ENCODE measurements at regions not wholly inside any gene's neighbourhood (a gene's known extent, or its start where the extent isn't known, plus 50 kb on each side); places are given as distances from the start of the nearest gene placed in this dataset.
"Not testable (repeated sequence)": the region's sequence is repeated elsewhere in the genome, so short reads cannot be mapped to it uniquely, and the experiment has no call there.

DNA sequence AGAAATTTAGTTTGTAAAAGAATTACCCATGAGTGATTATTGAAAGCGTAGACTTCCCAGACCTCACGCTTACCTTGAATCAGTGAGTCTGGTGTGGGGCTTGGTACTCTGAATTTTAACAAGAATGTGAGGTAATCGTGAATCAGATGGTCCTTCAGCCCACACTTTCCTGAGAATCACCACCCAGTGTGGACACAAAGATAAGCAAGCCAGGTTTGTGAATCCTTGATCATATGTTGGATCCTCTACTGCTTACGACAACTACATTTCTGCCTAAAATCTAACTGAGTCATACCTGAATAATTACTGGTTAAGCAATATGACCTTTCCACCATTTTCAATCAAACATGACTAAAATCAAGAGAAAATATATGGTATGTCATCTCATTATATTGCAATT, 589.3 kb downstream of the TFAP2A start (continued):
- TF ChIP-seq, protein P1, sequence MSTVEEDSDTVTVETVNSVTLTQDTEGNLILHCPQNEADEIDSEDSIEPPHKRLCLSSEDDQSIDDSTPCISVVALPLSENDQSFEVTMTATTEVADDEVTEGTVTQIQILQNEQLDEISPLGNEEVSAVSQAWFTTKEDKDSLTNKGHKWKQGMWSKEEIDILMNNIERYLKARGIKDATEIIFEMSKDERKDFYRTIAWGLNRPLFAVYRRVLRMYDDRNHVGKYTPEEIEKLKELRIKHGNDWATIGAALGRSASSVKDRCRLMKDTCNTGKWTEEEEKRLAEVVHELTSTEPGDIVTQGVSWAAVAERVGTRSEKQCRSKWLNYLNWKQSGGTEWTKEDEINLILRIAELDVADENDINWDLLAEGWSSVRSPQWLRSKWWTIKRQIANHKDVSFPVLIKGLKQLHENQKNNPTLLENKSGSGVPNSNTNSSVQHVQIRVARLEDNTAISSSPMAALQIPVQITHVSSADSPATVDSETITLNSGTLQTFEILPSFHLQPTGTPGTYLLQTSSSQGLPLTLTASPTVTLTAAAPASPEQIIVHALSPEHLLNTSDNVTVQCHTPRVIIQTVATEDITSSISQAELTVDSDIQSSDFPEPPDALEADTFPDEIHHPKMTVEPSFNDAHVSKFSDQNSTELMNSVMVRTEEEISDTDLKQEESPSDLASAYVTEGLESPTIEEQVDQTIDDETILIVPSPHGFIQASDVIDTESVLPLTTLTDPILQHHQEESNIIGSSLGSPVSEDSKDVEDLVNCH (CRISPR knock-in tag; IDR thresholded peaks at IDR 0.05), result no peak
- no peak for TF ChIP-seq FOXK1 (CRISPR knock-in tag; IDR thresholded peaks at IDR 0.05; ENCODE audit: borderline replicate concordance, low read depth)
- no peak for TF ChIP-seq ARID2 (CRISPR knock-in tag; IDR thresholded peaks at IDR 0.05; ENCODE audit: borderline replicate concordance)
- no peak for TF ChIP-seq ZNF263 (CRISPR knock-in tag; IDR thresholded peaks at IDR 0.05)
- no peak for TF ChIP-seq TOPORS (CRISPR knock-in tag; IDR thresholded peaks at IDR 0.05)

GRCh38 chr6:9810727-9811126, 604.1 kb downstream of the TFAP2A start:
- H3K79me2 ChIP-seq (ENCODE audit: insufficient read depth, low read length); POLR2A ChIA-PET; BruUV-seq (replicated peaks); H3K27ac ChIP-seq (ENCODE audit: extremely low read length, insufficient read depth, low read length); H3K4me2 ChIP-seq (ENCODE audit: low read depth, low read length); H3K4me1 ChIP-seq (ENCODE audit: insufficient read depth, low read length); H2AFZ ChIP-seq (ENCODE audit: low read length); intact Hi-C loops (cut with micrococcal nuclease; ENCODE audit: unreplicated experiment); H3K9ac ChIP-seq (ENCODE audit: insufficient read depth, low read depth, low read length); FAIRE-seq; in situ Hi-C loops (cut with HindIII; ENCODE audit: extremely low pct_ligation_motif_present, low pct_unique_long_range_greater_than_20kb); DNase-seq (ENCODE audit: low spot score); H4K20me1 ChIP-seq (ENCODE audit: insufficient read depth, low read length); H3K27me3 ChIP-seq (ENCODE audit: control insufficient read depth in 1 of 2, insufficient read depth in 2 of 2, low read length in 2 of 2); CTCF ChIA-PET (ENCODE audit: low intra/inter-chr PET ratio, low total read pairs); H3K36me3 ChIP-seq (replicated peaks in 1 of 2; ENCODE audit: control insufficient read depth in 1 of 2, insufficient read depth in 2 of 2, low read length in 2 of 2); ATAC-seq; H3K4me3 ChIP-seq (replicated peaks in 1 of 3; ENCODE audit: insufficient read depth in 1 of 3, low read depth in 2 of 3, low read length in 3 of 3): not testable (repeated sequence)
- WGBS (ENCODE audit: low lambda C conversion rate), result 77% methylated on average over 24 of the region's 24 CpGs
- peaks cover 13% of the 10 kb centered on the region for H3K9me3 ChIP-seq (ENCODE audit: low read length)

- H3K27me3 ChIP-seq (ENCODE audit: control insufficient read depth in 1 of 2, insufficient read depth in 2 of 2, low read length in 2 of 2), result no peaks in the 10 kb centered on the region
- no peak for ATAC-seq
- intact Hi-C loops (cut with micrococcal nuclease; ENCODE audit: unreplicated experiment) (no loop called here), in situ Hi-C loops (cut with HindIII; ENCODE audit: extremely low pct_ligation_motif_present, low pct_unique_long_range_greater_than_20kb) (no loop called here)
- H3K9ac ChIP-seq (ENCODE audit: insufficient read depth, low read depth, low read length), result no peak overlapping the region
- ChIA-PET CTCF (ENCODE audit: low intra/inter-chr PET ratio, low total read pairs) (no interaction called here), POLR2A (no interaction called here)
- 23% methylated on average over 6 of the region's 6 CpGs for WGBS (ENCODE audit: low lambda C conversion rate)
- no peak for DNase-seq (ENCODE audit: low spot score)
- no peaks in the 10 kb centered on the region for H3K79me2 ChIP-seq (ENCODE audit: insufficient read depth, low read length)
- H3K4me1 ChIP-seq (ENCODE audit: insufficient read depth, low read length), result no peaks in the 10 kb centered on the region
- H3K4me2 ChIP-seq (ENCODE audit: low read depth, low read length), result no peak overlapping the region
- no peak overlapping the region for H3K4me3 ChIP-seq (replicated peaks in 1 of 3; ENCODE audit: insufficient read depth in 1 of 3, low read depth in 2 of 3, low read length in 3 of 3)
- BruUV-seq (replicated peaks), result no TSS peak
- no peak for FAIRE-seq
- no peak overlapping the region for H3K27ac ChIP-seq (ENCODE audit: extremely low read length, insufficient read depth, low read length)
- no peak overlapping the region for H2AFZ ChIP-seq (ENCODE audit: low read length)
- no peaks in the 10 kb centered on the region for H4K20me1 ChIP-seq (ENCODE audit: insufficient read depth, low read length)
- no peaks in the 10 kb centered on the region for H3K36me3 ChIP-seq (replicated peaks in 1 of 2; ENCODE audit: control insufficient read depth in 1 of 2, insufficient read depth in 2 of 2, low read length in 2 of 2)
- H3K9me3 ChIP-seq (ENCODE audit: low read length), result peaks cover 15% of the 10 kb centered on the region
- TF ChIP-seq KLF16 (CRISPR knock-in tag; IDR thresholded peaks at IDR 0.05) (no peak), ZNF343 (CRISPR knock-in tag; IDR thresholded peaks at IDR 0.05) (no peak), ZSCAN29 (CRISPR knock-in tag; conservative IDR thresholded peaks at IDR 0.05) (no peak), TCF12 (IDR thresholded peaks at IDR 0.05) (no peak), TCF12 (CRISPR knock-in tag; IDR thresholded peaks at IDR 0.05) (no peak), ZNF552 (CRISPR knock-in tag; IDR thresholded peaks at IDR 0.05; ENCODE audit: borderline replicate concordance) (no peak), CCAR2 (optimal IDR thresholded peaks at IDR 0.05; ENCODE audit: low read depth, low read length) (no peak), ZBTB25 (CRISPR knock-in tag; IDR thresholded peaks at IDR 0.05) (no peak), ZNF782 (CRISPR knock-in tag; IDR thresholded peaks at IDR 0.05; ENCODE audit: borderline replicate concordance) (no peak), MAF1 (CRISPR knock-in tag; IDR thresholded peaks at IDR 0.05; ENCODE audit: borderline replicate concordance) (no peak), ZNF605 (CRISPR knock-in tag; IDR thresholded peaks at IDR 0.05) (no peak)
Observed at GRCh38 chr6:9810286-9810685, 604.6 kb downstream of the TFAP2A start.

Measured in HepG2 (cell line).